Right atrium auricular region (tissue), 2 donors: ENCODE measurements at regions not wholly inside any gene's neighbourhood (a gene's known extent, or its start where the extent isn't known, plus 50 kb on each side); places are given as distances from the start of the nearest gene placed in this dataset.

ENCODE experiments used
- DNase-seq: peaks from one replicate; pipeline ENCODE4 v3.0.0-alpha.2; 2019; ENCODE audit warnings: low spot score
- H3K27ac ChIP-seq, 2 donors: fragments of 200-600 bp; sonication (generic); 1 replicate in 1 of 2; 2 replicates in 1 of 2; pipeline ENCODE4 v1.5.1; 2016 to 2019
- H3K27me3 ChIP-seq, 2 donors: fragments of 200-600 bp; sonication (generic); one replicate each; pipeline versions ENCODE4 v1.5.1 to v1.6.0; 2017 to 2019
- H3K36me3 ChIP-seq: fragments of 200-600 bp; sonication (generic); one replicate; pipeline ENCODE4 v1.5.1; 2016
- H3K4me1 ChIP-seq, 2 donors: fragments of 200-600 bp; sonication (generic); one replicate each; pipeline versions ENCODE4 v1.5.1 to v1.6.0; 2017 to 2019
- H3K4me3 ChIP-seq, 2 donors: fragments of 200-600 bp; sonication (generic); 1 replicate in 1 of 2; 2 replicates in 1 of 2; pipeline ENCODE4 v1.5.1; 2017 to 2019; ENCODE audit warnings: mild to moderate bottlenecking in 1 of 2, moderate library complexity in 1 of 2
- H3K9me3 ChIP-seq, 2 donors: fragments of 200-600 bp; sonication (generic); one replicate each; pipeline ENCODE4 v1.5.1; 2019
- CTCF ChIP-seq, 2 donors: fragments of 200-600 bp; sonication (generic); IDR thresholded peaks; one replicate each; pipeline ENCODE4 v1.5.1; 2019; ENCODE audit warnings: antibody characterized with exemption in 2 of 2

- TF ChIP-seq CTCF (IDR thresholded peaks at IDR 0.05) = no peak
- H3K36me3 ChIP-seq = no peaks in the 10 kb centered on the region
- DNase-seq = no peak
- H3K4me3 ChIP-seq = no peak overlapping the region
- H3K9me3 ChIP-seq = no peaks in the 10 kb centered on the region
- no peak overlapping the region for H3K27ac ChIP-seq
- H3K4me1 ChIP-seq = no peaks in the 10 kb centered on the region
- H3K27me3 ChIP-seq = no peaks in the 10 kb centered on the region
These were observed 745.3 kb downstream of the DTWD2 start for GRCh38 chr5:118243068-118243467.

GRCh38 chr5:118236108-118236849, 752.1 kb downstream of the DTWD2 start:
- Histone ChIP-seq H3K4me3 (no peak overlapping the region), H3K27ac (no peak overlapping the region), H3K36me3 (no peaks in the 10 kb centered on the region), H3K4me1 (no peaks in the 10 kb centered on the region), H3K27me3 (no peaks in the 10 kb centered on the region), H3K9me3 (no peaks in the 10 kb centered on the region)
- TF ChIP-seq CTCF (IDR thresholded peaks at IDR 0.05) = no peak
- DNase-seq = no peak

GRCh38 chr5:118233606-118234005, 754.7 kb downstream of the DTWD2 start:
- no peak for TF ChIP-seq CTCF (IDR thresholded peaks at IDR 0.05)
- DNase-seq = no peak
- Histone ChIP-seq H3K36me3 (no peaks in the 10 kb centered on the region), H3K27ac (no peak overlapping the region), H3K4me3 (no peak overlapping the region), H3K4me1 (no peaks in the 10 kb centered on the region), H3K9me3 (no peaks in the 10 kb centered on the region), H3K27me3 (no peaks in the 10 kb centered on the region)

- Histone ChIP-seq H3K27me3 (no peaks in the 10 kb centered on the region), H3K9me3 (no peaks in the 10 kb centered on the region), H3K4me1 (no peaks in the 10 kb centered on the region), H3K4me3 (no peak overlapping the region), H3K27ac (no peak overlapping the region), H3K36me3 (no peaks in the 10 kb centered on the region)
- DNase-seq = no peak
- TF ChIP-seq CTCF (IDR thresholded peaks at IDR 0.05) = no peak
These were observed 759.9 kb downstream of the DTWD2 start for GRCh38 chr5:118228489-118228888.

GRCh38 chr5:118224546-118224945, 763.8 kb downstream of the DTWD2 start:
- Histone ChIP-seq H3K27ac (no peak overlapping the region), H3K9me3 (no peaks in the 10 kb centered on the region), H3K36me3 (no peaks in the 10 kb centered on the region), H3K27me3 (no peaks in the 10 kb centered on the region), H3K4me1 (no peaks in the 10 kb centered on the region), H3K4me3 (no peak overlapping the region)
- no peak for DNase-seq
- TF ChIP-seq CTCF (IDR thresholded peaks at IDR 0.05) = no peak
